ENCODE measurements at regions not wholly inside any gene's neighbourhood (a gene's known extent, or its start where the extent isn't known, plus 50 kb on each side); places are given as distances from the start of the nearest gene placed in this dataset.

DNA sequence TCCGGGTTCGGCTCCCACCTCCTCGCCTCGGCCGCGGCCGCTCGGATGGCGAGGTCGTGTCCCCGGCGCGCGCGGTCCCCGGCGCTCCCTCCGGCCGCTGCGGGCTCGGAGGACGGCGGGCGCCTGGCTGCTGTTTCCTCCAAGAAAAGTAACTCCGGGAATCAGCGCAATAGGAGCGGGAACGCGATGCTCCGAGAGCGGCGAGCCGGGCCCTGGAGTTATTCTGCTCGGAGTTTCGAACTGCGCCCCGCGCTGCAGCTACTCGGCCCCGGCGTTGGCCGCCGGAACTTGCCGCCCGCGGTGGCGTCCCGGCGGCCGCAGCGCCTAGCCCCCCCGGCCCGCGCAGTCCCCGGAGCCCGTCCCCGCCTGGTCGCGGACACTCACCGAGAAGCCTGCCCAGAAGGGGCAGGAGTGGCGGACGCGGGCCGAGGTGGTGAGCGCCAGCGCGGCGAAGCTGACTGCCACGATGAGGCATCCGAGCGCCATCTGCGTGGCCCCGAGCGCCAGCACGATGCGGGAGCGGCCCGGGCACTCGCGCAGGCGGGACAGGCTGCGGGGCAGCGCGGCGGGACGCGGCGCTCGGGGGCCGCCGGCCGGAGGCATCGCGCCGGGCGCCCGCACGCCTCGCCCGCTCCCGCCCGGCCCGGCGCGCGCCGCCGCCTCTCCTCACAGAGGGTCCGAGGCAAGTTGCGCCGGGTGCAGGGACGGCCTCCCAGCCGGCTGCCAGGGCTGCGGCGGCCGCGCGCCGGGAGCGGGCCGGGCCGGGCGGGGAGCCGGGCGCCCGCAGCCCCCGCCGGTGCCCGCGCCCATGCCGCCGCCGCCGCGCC lies 251.9 kb downstream of the TJP1 start:
- H3K9me3 ChIP-seq (ENCODE audit: insufficient read depth, low read depth, low read length), result no peaks in the 10 kb centered on the region
- peaks cover 22% of the 10 kb centered on the region for H3K4me1 ChIP-seq (ENCODE audit: insufficient read depth, low read length)
- no peak overlapping the region for H3K27ac ChIP-seq (ENCODE audit: low read length)
- H3K4me3 ChIP-seq (ENCODE audit: low read length), result peak overlapping the region; percentile 62; the same call in 1 of the 2 replicates
- peaks cover 63% of the 10 kb centered on the region for H3K27me3 ChIP-seq (ENCODE audit: insufficient read depth, low read length)
- H3K36me3 ChIP-seq (ENCODE audit: insufficient read depth, low read depth, low read length), result no peaks in the 10 kb centered on the region
- H3K9ac ChIP-seq (ENCODE audit: low read depth, low read length), result no peak overlapping the region; the same call in 1 of the 2 replicates

DNA sequence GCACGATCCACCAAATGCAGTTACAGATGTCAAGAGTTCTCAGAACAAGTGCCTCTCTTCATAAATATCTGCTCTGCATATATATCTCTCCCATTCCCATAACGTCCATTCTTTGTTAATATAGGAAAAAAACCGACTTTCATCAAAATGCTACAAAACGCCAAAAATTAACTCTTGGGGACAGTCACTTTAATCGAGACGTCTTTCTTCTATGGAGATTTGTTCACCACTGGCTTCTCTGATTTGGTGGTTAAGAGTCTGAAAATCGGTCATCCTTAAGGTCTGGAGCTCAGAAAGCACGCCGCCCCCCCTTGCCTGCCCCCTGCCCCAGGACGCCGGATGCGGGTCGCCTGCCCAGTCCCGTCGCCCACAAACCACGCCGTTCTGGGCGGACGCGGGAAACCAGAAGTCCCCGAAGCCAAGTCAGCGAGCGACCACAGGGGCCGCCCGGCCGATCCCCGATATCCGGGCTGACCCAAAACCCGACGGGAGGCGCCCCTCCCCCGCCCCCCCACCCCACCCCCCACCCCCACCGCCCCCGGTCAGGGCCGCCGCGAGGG lies 252.7 kb downstream of the TJP1 start:
- H3K9ac ChIP-seq (ENCODE audit: low read depth, low read length), result peak overlapping the region; percentile 27; the same call in 1 of the 2 replicates
- H3K9me3 ChIP-seq (ENCODE audit: insufficient read depth, low read depth, low read length), result no peaks in the 10 kb centered on the region
- peaks cover 22% of the 10 kb centered on the region for H3K4me1 ChIP-seq (ENCODE audit: insufficient read depth, low read length)
- H3K36me3 ChIP-seq (ENCODE audit: insufficient read depth, low read depth, low read length), result no peaks in the 10 kb centered on the region
- H3K4me3 ChIP-seq (ENCODE audit: low read length), result peak overlapping the region; percentile 65
- H3K27me3 ChIP-seq (ENCODE audit: insufficient read depth, low read length), result peaks cover 57% of the 10 kb centered on the region
- no peak overlapping the region for H3K27ac ChIP-seq (ENCODE audit: low read length)

- H3K9ac ChIP-seq (ENCODE audit: low read depth, low read length), result peak overlapping the region; percentile 27; the same call in 1 of the 2 replicates
- H3K4me1 ChIP-seq (ENCODE audit: insufficient read depth, low read length), result peaks cover 22% of the 10 kb centered on the region
- peaks cover 51% of the 10 kb centered on the region for H3K27me3 ChIP-seq (ENCODE audit: insufficient read depth, low read length)
- H3K27ac ChIP-seq (ENCODE audit: low read length), result no peak overlapping the region
- peak overlapping the region; percentile 65 for H3K4me3 ChIP-seq (ENCODE audit: low read length)
- no peaks in the 10 kb centered on the region for H3K36me3 ChIP-seq (ENCODE audit: insufficient read depth, low read depth, low read length)
- H3K9me3 ChIP-seq (ENCODE audit: insufficient read depth, low read depth, low read length), result no peaks in the 10 kb centered on the region
These were observed 253.3 kb downstream of the TJP1 start for GRCh38 chr15:29568840-29569532.

DNA sequence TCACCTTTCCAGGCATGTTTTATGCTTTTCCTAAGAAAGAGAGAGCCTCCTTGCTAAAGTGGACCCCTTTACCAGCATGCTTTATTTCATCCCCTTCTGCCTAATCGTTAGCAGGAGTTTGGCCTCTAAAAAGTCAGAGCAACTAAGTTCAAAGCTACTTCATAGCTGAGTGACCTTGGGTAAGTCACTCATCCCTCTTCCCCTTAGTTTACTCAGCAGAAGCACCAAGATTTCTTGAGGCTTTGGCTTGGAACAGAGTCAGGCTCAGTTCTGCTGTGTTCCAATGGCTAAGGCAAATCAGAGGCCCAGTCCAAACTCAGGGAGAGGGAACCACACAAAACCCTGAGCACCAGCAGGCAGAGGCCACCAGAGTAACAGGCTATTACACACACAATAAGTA lies 254.9 kb downstream of the TJP1 start:
- H3K9ac ChIP-seq (ENCODE audit: low read depth, low read length), result no peak overlapping the region
- no peaks in the 10 kb centered on the region for H3K9me3 ChIP-seq (ENCODE audit: insufficient read depth, low read depth, low read length)
- H3K36me3 ChIP-seq (ENCODE audit: insufficient read depth, low read depth, low read length), result no peaks in the 10 kb centered on the region
- H3K4me1 ChIP-seq (ENCODE audit: insufficient read depth, low read length), result peaks cover 21% of the 10 kb centered on the region
- H3K4me3 ChIP-seq (ENCODE audit: low read length), result no peak overlapping the region
- peaks cover 35% of the 10 kb centered on the region for H3K27me3 ChIP-seq (ENCODE audit: insufficient read depth, low read length)
- no peak overlapping the region for H3K27ac ChIP-seq (ENCODE audit: low read length)

DNA sequence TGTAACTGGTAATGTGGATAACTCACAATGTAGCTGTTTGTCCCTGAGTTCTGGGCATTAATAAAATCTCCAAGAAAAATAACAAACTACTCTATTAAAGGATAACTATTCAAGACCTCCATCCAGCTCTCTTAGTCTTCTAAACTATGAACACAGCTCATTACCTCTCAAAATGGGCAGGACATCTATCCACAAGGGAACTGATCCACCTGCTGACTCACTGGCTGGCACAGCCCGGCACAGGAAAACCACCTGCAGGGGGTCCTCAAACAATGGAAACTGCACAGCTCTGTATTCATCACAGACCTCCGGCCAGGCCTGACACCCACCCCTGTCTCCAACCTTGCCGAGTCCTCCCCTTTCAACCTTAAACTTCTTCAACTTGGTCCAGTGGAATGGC lies 255.4 kb downstream of the TJP1 start:
- Histone ChIP-seq H3K4me1 (ENCODE audit: insufficient read depth, low read length) (peaks cover 17% of the 10 kb centered on the region), H3K27me3 (ENCODE audit: insufficient read depth, low read length) (peaks cover 30% of the 10 kb centered on the region), H3K27ac (ENCODE audit: low read length) (no peak overlapping the region), H3K36me3 (ENCODE audit: insufficient read depth, low read depth, low read length) (no peaks in the 10 kb centered on the region), H3K4me3 (ENCODE audit: low read length) (no peak overlapping the region), H3K9me3 (ENCODE audit: insufficient read depth, low read depth, low read length) (no peaks in the 10 kb centered on the region), H3K9ac (ENCODE audit: low read depth, low read length) (no peak overlapping the region)

- H3K9me3 ChIP-seq (ENCODE audit: insufficient read depth, low read depth, low read length), result no peaks in the 10 kb centered on the region; the same call in 1 of the 2 replicates
- H3K9ac ChIP-seq (ENCODE audit: low read depth, low read length), result no peak overlapping the region
- 0 out of 2 replicates have a peak, but pooled peaks cover 6% of the 10 kb centered on the region for H3K27me3 ChIP-seq (ENCODE audit: insufficient read depth, low read length)
- no peak overlapping the region for H3K4me3 ChIP-seq (ENCODE audit: low read length)
- peaks cover 8% of the 10 kb centered on the region; the same call in 1 of the 2 replicates for H3K4me1 ChIP-seq (ENCODE audit: insufficient read depth, low read length)
- no peaks in the 10 kb centered on the region for H3K36me3 ChIP-seq (ENCODE audit: insufficient read depth, low read depth, low read length)
- H3K27ac ChIP-seq (ENCODE audit: low read length), result no peak overlapping the region
These were observed 259.2 kb downstream of the TJP1 start for GRCh38 chr15:29563112-29563511.

DNA sequence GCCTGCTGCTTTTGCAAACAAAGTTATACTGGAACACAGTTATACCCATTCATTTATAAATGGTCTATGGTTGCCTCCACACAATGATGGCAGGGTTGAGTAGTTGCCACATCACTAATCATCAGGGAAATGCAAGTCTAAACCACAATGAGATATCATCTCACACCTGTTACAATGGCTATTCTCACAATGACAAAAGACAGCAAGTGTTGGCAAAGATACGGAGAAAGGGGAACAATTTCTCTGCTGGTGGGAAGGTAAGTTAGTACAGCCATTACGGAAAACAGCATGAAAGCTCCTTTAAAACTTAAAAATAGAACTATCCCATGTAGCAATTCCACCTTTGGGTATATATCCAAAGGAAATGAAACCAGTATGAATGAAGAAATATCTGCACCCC lies 261.4 kb downstream of the TJP1 start:
- Histone ChIP-seq H3K9ac (ENCODE audit: low read depth, low read length) (no peak overlapping the region), H3K27me3 (ENCODE audit: insufficient read depth, low read length) (no peaks in the 10 kb centered on the region), H3K27ac (ENCODE audit: low read length) (no peak overlapping the region), H3K9me3 (ENCODE audit: insufficient read depth, low read depth, low read length) (no peaks in the 10 kb centered on the region; the same call in 1 of the 2 replicates), H3K36me3 (ENCODE audit: insufficient read depth, low read depth, low read length) (no peaks in the 10 kb centered on the region), H3K4me1 (ENCODE audit: insufficient read depth, low read length) (no peaks in the 10 kb centered on the region), H3K4me3 (ENCODE audit: low read length) (no peak overlapping the region)

DNA sequence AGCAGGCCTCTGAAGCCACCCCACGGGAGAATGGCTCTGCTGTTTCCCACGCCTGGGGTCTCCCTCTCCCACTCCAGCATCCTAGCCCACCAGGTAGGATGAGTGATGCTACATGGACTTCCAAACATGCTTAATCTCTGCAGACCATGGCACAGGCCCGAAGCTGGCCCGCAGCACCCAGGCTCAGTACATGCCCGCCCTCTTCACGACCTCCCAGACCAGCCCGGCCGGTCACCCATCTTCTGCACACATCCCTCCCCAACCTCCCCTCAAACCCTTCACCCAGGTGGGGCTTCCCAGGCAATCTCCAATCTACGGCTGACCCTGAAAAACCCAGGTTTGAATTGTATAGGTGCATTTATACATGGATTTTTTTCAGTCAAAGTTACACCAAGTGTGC lies 264.0 kb downstream of the TJP1 start:
- Histone ChIP-seq H3K4me3 (ENCODE audit: low read length) (no peak overlapping the region), H3K36me3 (ENCODE audit: insufficient read depth, low read depth, low read length) (no peaks in the 10 kb centered on the region), H3K9ac (ENCODE audit: low read depth, low read length) (no peak overlapping the region), H3K4me1 (ENCODE audit: insufficient read depth, low read length) (no peaks in the 10 kb centered on the region), H3K27ac (ENCODE audit: low read length) (no peak overlapping the region), H3K27me3 (ENCODE audit: insufficient read depth, low read length) (no peaks in the 10 kb centered on the region), H3K9me3 (ENCODE audit: insufficient read depth, low read depth, low read length) (no peaks in the 10 kb centered on the region; the same call in 1 of the 2 replicates)

GRCh38 chr15:29557171-29557570 lies 265.1 kb downstream of the TJP1 start:
- Histone ChIP-seq H3K4me3 (ENCODE audit: low read length) (no peak overlapping the region), H3K27me3 (ENCODE audit: insufficient read depth, low read length) (no peaks in the 10 kb centered on the region), H3K36me3 (ENCODE audit: insufficient read depth, low read depth, low read length) (no peaks in the 10 kb centered on the region), H3K4me1 (ENCODE audit: insufficient read depth, low read length) (no peaks in the 10 kb centered on the region), H3K9ac (ENCODE audit: low read depth, low read length) (no peak overlapping the region), H3K9me3 (ENCODE audit: insufficient read depth, low read depth, low read length) (no peaks in the 10 kb centered on the region; the same call in 1 of the 2 replicates), H3K27ac (ENCODE audit: low read length) (no peak overlapping the region)

GRCh38 chr15:29556380-29556779 lies 265.9 kb downstream of the TJP1 start:
- H3K9ac ChIP-seq (ENCODE audit: low read depth, low read length), result no peak overlapping the region
- H3K4me1 ChIP-seq (ENCODE audit: insufficient read depth, low read length), result no peaks in the 10 kb centered on the region
- H3K27ac ChIP-seq (ENCODE audit: low read length), result no peak overlapping the region
- H3K4me3 ChIP-seq (ENCODE audit: low read length), result no peak overlapping the region
- H3K27me3 ChIP-seq (ENCODE audit: insufficient read depth, low read length), result no peaks in the 10 kb centered on the region
- H3K36me3 ChIP-seq (ENCODE audit: insufficient read depth, low read depth, low read length), result no peaks in the 10 kb centered on the region
- H3K9me3 ChIP-seq (ENCODE audit: insufficient read depth, low read depth, low read length), result no peaks in the 10 kb centered on the region; the same call in 1 of the 2 replicates

GRCh38 chr15:29554531-29554930 lies 267.7 kb downstream of the TJP1 start:
- no peak overlapping the region for H3K27ac ChIP-seq (ENCODE audit: low read length)
- H3K9me3 ChIP-seq (ENCODE audit: insufficient read depth, low read depth, low read length), result no peaks in the 10 kb centered on the region; the same call in 1 of the 2 replicates
- H3K36me3 ChIP-seq (ENCODE audit: insufficient read depth, low read depth, low read length), result no peaks in the 10 kb centered on the region
- no peaks in the 10 kb centered on the region for H3K4me1 ChIP-seq (ENCODE audit: insufficient read depth, low read length)
- no peaks in the 10 kb centered on the region for H3K27me3 ChIP-seq (ENCODE audit: insufficient read depth, low read length)
- H3K9ac ChIP-seq (ENCODE audit: low read depth, low read length), result no peak overlapping the region
- no peak overlapping the region for H3K4me3 ChIP-seq (ENCODE audit: low read length)

Data from iPS-20b (cell line).